OCI-LY3 (cell line): ENCODE measurements at regions not wholly inside any gene's neighbourhood (a gene's known extent, or its start where the extent isn't known, plus 50 kb on each side); places are given as distances from the start of the nearest gene placed in this dataset.

Source experiments
- H2AFZ ChIP-seq: fragments of 200-600, 300-600 bp; shearing (Covaris generic); 2 replicates; pipeline ENCODE4 v1.6.0; 2014; ENCODE audit warnings: antibody characterized with exemption, low read depth, low read length
- H3K27ac ChIP-seq: fragments of 200-600, 300-600 bp; sonication (generic); 2 replicates; pipeline ENCODE4 v1.5.1; 2014; ENCODE audit warnings: mild to moderate bottlenecking, low read length, moderate library complexity, mixed read lengths
- H3K27me3 ChIP-seq: fragments of 200-600, 300-600 bp; sonication (generic); 2 replicates; pipeline ENCODE4 v1.6.1; 2014; ENCODE audit warnings: low read depth, low read length, mixed read lengths
- H3K36me3 ChIP-seq: fragments of 200-600, 300-600 bp; sonication (generic); replicated peaks from 2 replicates; pipeline ENCODE3; 2014; ENCODE audit warnings: low read depth, low read length, mixed read lengths
- H3K4me1 ChIP-seq: fragments of 300-600, 200-600 bp; sonication (generic); 2 replicates; pipeline ENCODE4 v1.6.1; 2014; ENCODE audit warnings: low read length, mixed read lengths
- H3K4me2 ChIP-seq: fragments of 200-600, 300-600 bp; sonication (generic); 2 replicates; pipeline ENCODE4 v1.6.1; 2014; ENCODE audit warnings: low read length, mixed read lengths
- H3K4me3 ChIP-seq: fragments of 300-600, 200-600 bp; sonication (generic); 2 replicates; pipeline ENCODE4 v1.5.1; 2014; ENCODE audit warnings: antibody characterized with exemption, mild to moderate bottlenecking, low read length, moderate library complexity
- H3K79me2 ChIP-seq: fragments of 300-600, 200-600 bp; shearing (Covaris generic); 2 replicates; pipeline ENCODE4 v1.6.1; 2014; ENCODE audit warnings: mild to moderate bottlenecking, low read length, mixed read lengths
- H3K9ac ChIP-seq: fragments of 300-600, 200-600 bp; shearing (Covaris generic); 2 replicates; pipeline ENCODE4 v1.6.0; 2014; ENCODE audit warnings: mild to moderate bottlenecking, low read length, moderate library complexity
- H3K9me3 ChIP-seq: fragments of 200-600, 300-600 bp; shearing (Covaris generic); 2 replicates; pipeline ENCODE4 v1.6.1; 2014; ENCODE audit warnings: low read length, mixed read lengths; ENCODE audit not compliant: insufficient read depth
- H4K20me1 ChIP-seq: fragments of 200-600, 300-600 bp; sonication (generic); 2 replicates; pipeline ENCODE4 v1.6.1; 2016; ENCODE audit warnings: low read length, mixed read lengths; ENCODE audit not compliant: insufficient read depth
- EZH2phosphoT487 ChIP-seq: fragments of 200-600 bp; shearing (Covaris generic); IDR thresholded peaks from 2 replicates; pipeline ENCODE4 v1.6.1; 2018; ENCODE audit warnings: antibody characterized with exemption, mixed run types, low read depth
- TF ChIP-seq, protein P1 (sequence below): fragments of 200-600, 300-600 bp; sonication (generic); IDR thresholded peaks from 2 replicates; pipeline ENCODE4 v1.5.1; 2014; ENCODE audit warnings: antibody characterized with exemption, low read length, low read depth

DNA sequence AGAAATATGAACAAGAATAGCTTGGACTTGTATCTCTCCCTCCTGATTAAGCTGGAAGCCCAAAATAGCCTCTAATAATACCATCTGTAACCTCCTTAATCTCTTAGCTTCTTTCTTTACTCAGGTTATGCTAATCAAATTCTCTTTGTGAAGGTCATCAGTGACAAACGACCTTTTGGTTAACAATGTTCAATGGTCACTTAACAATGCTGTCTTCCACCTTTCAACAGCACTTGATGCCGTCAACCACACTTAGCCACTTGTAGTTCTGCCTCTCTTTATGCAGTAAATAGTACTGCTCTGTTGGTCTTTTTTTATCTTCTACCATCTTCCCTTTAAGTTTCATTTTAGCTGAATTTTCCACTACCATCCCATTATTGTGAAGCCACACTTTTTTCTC, 476.6 kb upstream of the TGFBR2 start:
- no peaks in the 10 kb centered on the region for H3K36me3 ChIP-seq
- TF ChIP-seq, protein P1, sequence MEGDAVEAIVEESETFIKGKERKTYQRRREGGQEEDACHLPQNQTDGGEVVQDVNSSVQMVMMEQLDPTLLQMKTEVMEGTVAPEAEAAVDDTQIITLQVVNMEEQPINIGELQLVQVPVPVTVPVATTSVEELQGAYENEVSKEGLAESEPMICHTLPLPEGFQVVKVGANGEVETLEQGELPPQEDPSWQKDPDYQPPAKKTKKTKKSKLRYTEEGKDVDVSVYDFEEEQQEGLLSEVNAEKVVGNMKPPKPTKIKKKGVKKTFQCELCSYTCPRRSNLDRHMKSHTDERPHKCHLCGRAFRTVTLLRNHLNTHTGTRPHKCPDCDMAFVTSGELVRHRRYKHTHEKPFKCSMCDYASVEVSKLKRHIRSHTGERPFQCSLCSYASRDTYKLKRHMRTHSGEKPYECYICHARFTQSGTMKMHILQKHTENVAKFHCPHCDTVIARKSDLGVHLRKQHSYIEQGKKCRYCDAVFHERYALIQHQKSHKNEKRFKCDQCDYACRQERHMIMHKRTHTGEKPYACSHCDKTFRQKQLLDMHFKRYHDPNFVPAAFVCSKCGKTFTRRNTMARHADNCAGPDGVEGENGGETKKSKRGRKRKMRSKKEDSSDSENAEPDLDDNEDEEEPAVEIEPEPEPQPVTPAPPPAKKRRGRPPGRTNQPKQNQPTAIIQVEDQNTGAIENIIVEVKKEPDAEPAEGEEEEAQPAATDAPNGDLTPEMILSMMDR: no peak
- TF ChIP-seq EZH2phosphoT487: no peak
- H3K4me3 ChIP-seq: no peak overlapping the region

DNA sequence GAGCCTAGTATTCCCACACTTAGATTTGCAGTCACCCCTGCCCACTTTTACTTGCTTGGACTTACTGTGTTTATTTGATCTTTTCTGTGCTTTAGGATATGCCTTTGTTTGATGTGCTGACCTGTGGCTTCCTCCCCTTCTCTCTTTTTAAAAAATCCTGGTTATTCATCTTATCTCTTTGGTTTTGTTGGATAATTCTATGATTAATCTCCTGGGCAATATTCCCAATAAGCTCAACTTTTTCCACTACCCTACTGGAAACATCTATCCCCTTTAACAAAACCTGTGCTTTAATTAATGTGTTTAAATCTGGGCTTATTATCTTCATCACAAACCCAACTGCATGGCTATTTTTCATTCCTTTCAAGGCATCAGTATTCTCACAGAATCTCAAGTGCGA, 476.0 kb upstream of the TGFBR2 start:
- Histone ChIP-seq H3K36me3 (no peaks in the 10 kb centered on the region), H3K27me3 (no peaks in the 10 kb centered on the region), H2AFZ (no peak overlapping the region), H3K9ac (no peak overlapping the region), H3K4me2 (no peak overlapping the region), H3K4me3 (no peak overlapping the region), H3K79me2 (no peaks in the 10 kb centered on the region), H3K27ac (no peak overlapping the region), H4K20me1 (no peaks in the 10 kb centered on the region), H3K9me3 (peaks cover 6% of the 10 kb centered on the region; the same call in 1 of the 2 replicates), H3K4me1 (no peaks in the 10 kb centered on the region)
- TF ChIP-seq EZH2phosphoT487: no peak
- TF ChIP-seq, protein P1: no peak

More for the DNA sequence above, 476.6 kb upstream of the TGFBR2 start:
- H4K20me1 ChIP-seq: no peaks in the 10 kb centered on the region
- no peaks in the 10 kb centered on the region for H3K27me3 ChIP-seq
- no peak overlapping the region for H3K9ac ChIP-seq
- no peak overlapping the region for H2AFZ ChIP-seq
- no peaks in the 10 kb centered on the region for H3K79me2 ChIP-seq
- peaks cover 6% of the 10 kb centered on the region; the same call in 1 of the 2 replicates for H3K9me3 ChIP-seq
- H3K4me1 ChIP-seq: no peaks in the 10 kb centered on the region
- no peak overlapping the region for H3K27ac ChIP-seq
- H3K4me2 ChIP-seq: no peak overlapping the region

DNA sequence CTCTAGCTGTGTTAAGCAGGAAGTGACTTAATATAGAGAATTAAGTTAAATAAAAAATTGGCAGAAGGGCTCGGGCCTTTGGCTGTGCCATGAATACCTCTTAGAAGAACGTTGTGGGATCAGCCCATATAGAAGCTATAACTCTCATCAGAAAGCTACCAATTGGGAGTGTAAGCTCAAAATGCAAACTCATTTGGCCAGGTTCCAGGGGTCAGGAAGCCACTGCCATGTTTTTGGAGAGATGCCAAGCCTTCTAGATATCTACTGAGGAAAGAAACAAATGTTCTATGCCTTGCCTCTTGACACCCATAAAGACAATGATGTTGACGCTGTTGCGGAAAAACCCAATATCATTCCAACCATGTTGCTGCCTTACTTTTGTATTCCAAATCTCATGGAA, 475.2 kb upstream of the TGFBR2 start:
- Histone ChIP-seq H2AFZ (no peak overlapping the region), H3K4me2 (no peak overlapping the region)

DNA sequence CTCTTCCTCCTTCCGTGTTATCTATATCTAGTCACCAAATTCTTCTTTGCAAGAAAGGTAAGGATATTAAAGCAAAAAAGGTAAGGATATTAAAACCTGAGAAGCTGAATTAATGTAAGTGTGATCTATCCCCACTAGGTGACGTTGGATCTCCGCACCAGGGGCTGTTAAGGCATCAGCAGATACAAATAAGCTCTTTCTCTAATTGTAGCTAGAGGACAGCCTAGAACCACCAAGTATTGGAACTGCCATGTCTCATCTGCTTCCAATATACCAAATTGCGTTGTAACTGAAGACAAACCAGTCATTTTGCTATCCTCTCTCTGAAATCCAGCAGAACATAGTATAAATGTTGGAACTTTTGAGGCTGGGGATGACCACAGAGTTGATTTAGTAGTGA, 471.2 kb upstream of the TGFBR2 start:
- H3K79me2 ChIP-seq: no peaks in the 10 kb centered on the region
- H3K27ac ChIP-seq: no peak overlapping the region
- no peak overlapping the region for H3K4me3 ChIP-seq
- no peaks in the 10 kb centered on the region for H3K27me3 ChIP-seq
- TF ChIP-seq EZH2phosphoT487: no peak
- TF ChIP-seq, protein P1: peak; percentile 64
- H3K4me2 ChIP-seq: no peak overlapping the region
- no peaks in the 10 kb centered on the region for H3K4me1 ChIP-seq
- no peak overlapping the region for H2AFZ ChIP-seq
- H3K9ac ChIP-seq: no peak overlapping the region
- H3K36me3 ChIP-seq: no peaks in the 10 kb centered on the region
- H3K9me3 ChIP-seq: no peaks in the 10 kb centered on the region
- H4K20me1 ChIP-seq: no peaks in the 10 kb centered on the region

More for the DNA sequence above, 475.2 kb upstream of the TGFBR2 start:
- H3K27ac ChIP-seq: no peak overlapping the region
- no peak for TF ChIP-seq EZH2phosphoT487
- TF ChIP-seq, protein P1: no peak
- H3K79me2 ChIP-seq: no peaks in the 10 kb centered on the region
- no peaks in the 10 kb centered on the region for H3K4me1 ChIP-seq
- no peaks in the 10 kb centered on the region for H3K36me3 ChIP-seq
- no peaks in the 10 kb centered on the region for H4K20me1 ChIP-seq
- H3K9ac ChIP-seq: no peak overlapping the region
- H3K9me3 ChIP-seq: peaks cover 6% of the 10 kb centered on the region; the same call in 1 of the 2 replicates
- no peak overlapping the region for H3K4me3 ChIP-seq
- H3K27me3 ChIP-seq: no peaks in the 10 kb centered on the region
